GM23338 (cell line): ENCODE measurements at regions not wholly inside any gene's neighbourhood (a gene's known extent, or its start where the extent isn't known, plus 50 kb on each side); places are given as distances from the start of the nearest gene placed in this dataset.

Source experiments
- ATAC-seq: fragments of 200-7000 bp; cut with Tn5 transposase; 3 replicates; pipeline ENCODE4 v1.9.1; 2020
- DNase-seq: peaks from one replicate; pipeline ENCODE4 v3.0.0-alpha.2; 2015; ENCODE audit warnings: low spot score
- H2AFZ ChIP-seq: fragments of 200-600 bp; sonication (generic); 2 replicates; pipeline ENCODE4 v1.8.0; 2016; ENCODE audit warnings: antibody characterized with exemption, mild to moderate bottlenecking, moderate library complexity
- H3F3A ChIP-seq: fragments of 200-600 bp; sonication (generic); replicated peaks from 2 replicates; pipeline ENCODE4 v1.8.0; 2017; ENCODE audit warnings: antibody characterized with exemption, mixed run types, low read depth
- H3K27ac ChIP-seq: fragments of 200-600 bp; sonication (generic); 2 replicates; pipeline ENCODE4 v1.6.1; 2016; ENCODE audit warnings: low read depth
- H3K27me3 ChIP-seq: fragments of 200-600 bp; sonication (generic); 2 replicates; pipeline ENCODE4 v1.8.0; 2016; ENCODE audit warnings: mild to moderate bottlenecking, mixed run types, moderate library complexity; ENCODE audit not compliant: insufficient read depth
- H3K36me3 ChIP-seq: fragments of 200-600 bp; sonication (generic); 2 replicates; pipeline ENCODE4 v1.8.0; 2016; ENCODE audit warnings: mild to moderate bottlenecking; ENCODE audit not compliant: insufficient read depth
- H3K4me1 ChIP-seq: fragments of 200-600 bp; sonication (generic); 2 replicates; pipeline ENCODE4 v1.8.0; 2016; ENCODE audit warnings: mild to moderate bottlenecking, moderate library complexity; ENCODE audit not compliant: insufficient read depth
- H3K4me2 ChIP-seq: fragments of 200-600 bp; sonication (generic); 2 replicates; pipeline ENCODE4 v1.7.1; 2017; ENCODE audit warnings: mixed run types
- H3K4me3 ChIP-seq: fragments of 200-600 bp; sonication (generic); 2 replicates; pipeline ENCODE4 v1.6.1; 2016; ENCODE audit warnings: mixed run types
- H3K79me2 ChIP-seq: fragments of 200-600 bp; sonication (generic); replicated peaks from 2 replicates; pipeline ENCODE4 v1.8.0; 2017; ENCODE audit warnings: mild to moderate bottlenecking; ENCODE audit not compliant: insufficient read depth
- H3K9me2 ChIP-seq: fragments of 200-600 bp; sonication (generic); 2 replicates; pipeline ENCODE4 v1.8.0; 2017; ENCODE audit not compliant: insufficient read depth
- H4K20me1 ChIP-seq: fragments of 200-600 bp; sonication (generic); replicated peaks from 2 replicates; pipeline ENCODE4 v1.8.0; 2017; ENCODE audit warnings: mild to moderate bottlenecking; ENCODE audit not compliant: insufficient read depth
- H3K27ac Mint-ChIP-seq: 2 replicates; pipeline ENCODE4 v1.8.0; 2020; ENCODE audit warnings: inconsistent platforms, mild to moderate bottlenecking, moderate library complexity, mixed read lengths
- H3K27me3 Mint-ChIP-seq: 3 replicates; pipeline ENCODE4 v1.8.0; 2022; ENCODE audit warnings: low read depth, mild to moderate bottlenecking, moderate library complexity, mixed read lengths, inconsistent platforms; ENCODE audit not compliant: insufficient read depth, poor library complexity
- H3K36me3 Mint-ChIP-seq: 3 replicates; pipeline ENCODE4 v1.8.0; 2021; ENCODE audit warnings: low read depth, mild to moderate bottlenecking, inconsistent platforms, moderate library complexity, mixed read lengths
- H3K4me1 Mint-ChIP-seq: 3 replicates; pipeline ENCODE4 v1.8.0; 2020; ENCODE audit warnings: mild to moderate bottlenecking, inconsistent platforms, mixed read lengths
- H3K4me3 Mint-ChIP-seq: 3 replicates; pipeline ENCODE4 v1.8.0; 2021; ENCODE audit warnings: moderate library complexity, mild to moderate bottlenecking, inconsistent platforms, mixed read lengths
- H3K9me3 Mint-ChIP-seq: 3 replicates; pipeline ENCODE4 v1.8.0; 2020; ENCODE audit warnings: moderate library complexity, mild to moderate bottlenecking, inconsistent platforms, mixed read lengths
- CREB1 ChIP-seq: fragments of 250-450 bp; sonication (Bioruptor Pico); IDR thresholded peaks from 2 replicates; pipeline ENCODE4 v1.5.0; 2020; ENCODE audit warnings: low read depth, mild to moderate bottlenecking, moderate library complexity
- CTCF ChIP-seq, 2 experiments: fragments of 200-600 bp in 1 of 2; sonication (generic) in 1 of 2; conservative IDR thresholded peaks; 2 replicates each; pipeline versions ENCODE4 v1.5.1 to v1.6.1; 2016 to 2017; ENCODE audit warnings: antibody characterized with exemption in 2 of 2, low read depth in 2 of 2, mild to moderate bottlenecking in 2 of 2, moderate library complexity in 1 of 2
- EZH2 ChIP-seq: fragments of 200-600 bp; sonication (generic); IDR thresholded peaks from one replicate; pipeline ENCODE4 v1.8.0; 2017; ENCODE audit warnings: antibody characterized with exemption, mild to moderate bottlenecking, low read depth; ENCODE audit not compliant: unreplicated experiment
- JUNB ChIP-seq: IDR thresholded peaks from one replicate; pipeline ENCODE4 v1.6.1; 2016; ENCODE audit warnings: antibody characterized with exemption; ENCODE audit not compliant: unreplicated experiment
- NANOG ChIP-seq: IDR thresholded peaks from 2 replicates; pipeline ENCODE4 v1.6.1; 2016; ENCODE audit warnings: antibody characterized with exemption, borderline replicate concordance
- POLR2AphosphoS5 ChIP-seq: IDR thresholded peaks from 2 replicates; pipeline ENCODE4 v1.6.1; 2016; ENCODE audit warnings: antibody characterized with exemption, low read depth
- ZNF114 ChIP-seq: fragments of 250-450 bp; sonication (Bioruptor Pico); IDR thresholded peaks from 2 replicates; pipeline ENCODE4 v1.5.0; 2020; ENCODE audit warnings: mild to moderate bottlenecking, moderate library complexity
- ZNF331 ChIP-seq: fragments of 250-450 bp; sonication (Bioruptor Pico); IDR thresholded peaks from 2 replicates; pipeline ENCODE4 v1.5.0; 2020; ENCODE audit warnings: low read depth, mild to moderate bottlenecking, moderate library complexity
- ZNF462 ChIP-seq: fragments of 250-450 bp; sonication (Bioruptor Pico); IDR thresholded peaks from 2 replicates; pipeline ENCODE4 v1.5.0; 2020; ENCODE audit warnings: mild to moderate bottlenecking, moderate library complexity
- TF ChIP-seq, protein P1 (sequence below): IDR thresholded peaks from one replicate; pipeline ENCODE4 v1.6.1; 2018; ENCODE audit warnings: antibody characterized with exemption; ENCODE audit not compliant: unreplicated experiment

- H3K4me3 Mint-ChIP-seq: no peak overlapping the region
- Histone ChIP-seq H3K4me1 (no peaks in the 10 kb centered on the region), H3K36me3 (no peaks in the 10 kb centered on the region), H3K4me3 (no peak overlapping the region), H3F3A (no peaks in the 10 kb centered on the region), H3K9me2 (no peaks in the 10 kb centered on the region), H2AFZ (no peak overlapping the region), H3K27ac (no peak overlapping the region), H4K20me1 (no peaks in the 10 kb centered on the region), H3K27me3 (no peaks in the 10 kb centered on the region), H3K4me2 (no peak overlapping the region), H3K79me2 (no peaks in the 10 kb centered on the region)
- H3K9me3 Mint-ChIP-seq: no peaks in the 10 kb centered on the region; the same call in 2 of the 3 replicates
- TF ChIP-seq POLR2AphosphoS5: no peak
- TF ChIP-seq CREB1 (CRISPR knock-in tag): no peak
- peak in 1 of 2 experiments; percentile 43; a peak in 2 of 4 replicates for TF ChIP-seq CTCF (conservative IDR thresholded peaks at IDR 0.05; ENCODE audit: low read depth in 2 of 2)
- ATAC-seq (no peak), DNase-seq (no peak)
- peaks cover 2% of the 10 kb centered on the region for H3K27me3 Mint-ChIP-seq
- no peaks in the 10 kb centered on the region for H3K36me3 Mint-ChIP-seq
- no peak overlapping the region for H3K27ac Mint-ChIP-seq
- no peaks in the 10 kb centered on the region for H3K4me1 Mint-ChIP-seq
These were observed 113.8 kb upstream of the KCNMB2 start for GRCh38 chr3:178422406-178422805.

- H3K27me3 Mint-ChIP-seq: peaks cover 5% of the 10 kb centered on the region
- Histone ChIP-seq H3K79me2 (no peaks in the 10 kb centered on the region), H3K4me2 (no peak overlapping the region), H3K27me3 (no peaks in the 10 kb centered on the region), H2AFZ (no peak overlapping the region), H3K9me2 (no peaks in the 10 kb centered on the region), H3K4me3 (no peak overlapping the region), H3F3A (no peaks in the 10 kb centered on the region), H3K27ac (no peak overlapping the region), H4K20me1 (no peaks in the 10 kb centered on the region), H3K4me1 (no peaks in the 10 kb centered on the region), H3K36me3 (no peaks in the 10 kb centered on the region)
- no peak overlapping the region for H3K27ac Mint-ChIP-seq
- ATAC-seq (no peak), DNase-seq (no peak)
- H3K9me3 Mint-ChIP-seq: no peaks in the 10 kb centered on the region; the same call in 2 of the 3 replicates
- H3K4me3 Mint-ChIP-seq: no peak overlapping the region
- no peaks in the 10 kb centered on the region for H3K4me1 Mint-ChIP-seq
- H3K36me3 Mint-ChIP-seq: no peaks in the 10 kb centered on the region
- TF ChIP-seq JUNB: no peak
- no peak for TF ChIP-seq POLR2AphosphoS5
- TF ChIP-seq EZH2: no peak
- TF ChIP-seq, protein P1, sequence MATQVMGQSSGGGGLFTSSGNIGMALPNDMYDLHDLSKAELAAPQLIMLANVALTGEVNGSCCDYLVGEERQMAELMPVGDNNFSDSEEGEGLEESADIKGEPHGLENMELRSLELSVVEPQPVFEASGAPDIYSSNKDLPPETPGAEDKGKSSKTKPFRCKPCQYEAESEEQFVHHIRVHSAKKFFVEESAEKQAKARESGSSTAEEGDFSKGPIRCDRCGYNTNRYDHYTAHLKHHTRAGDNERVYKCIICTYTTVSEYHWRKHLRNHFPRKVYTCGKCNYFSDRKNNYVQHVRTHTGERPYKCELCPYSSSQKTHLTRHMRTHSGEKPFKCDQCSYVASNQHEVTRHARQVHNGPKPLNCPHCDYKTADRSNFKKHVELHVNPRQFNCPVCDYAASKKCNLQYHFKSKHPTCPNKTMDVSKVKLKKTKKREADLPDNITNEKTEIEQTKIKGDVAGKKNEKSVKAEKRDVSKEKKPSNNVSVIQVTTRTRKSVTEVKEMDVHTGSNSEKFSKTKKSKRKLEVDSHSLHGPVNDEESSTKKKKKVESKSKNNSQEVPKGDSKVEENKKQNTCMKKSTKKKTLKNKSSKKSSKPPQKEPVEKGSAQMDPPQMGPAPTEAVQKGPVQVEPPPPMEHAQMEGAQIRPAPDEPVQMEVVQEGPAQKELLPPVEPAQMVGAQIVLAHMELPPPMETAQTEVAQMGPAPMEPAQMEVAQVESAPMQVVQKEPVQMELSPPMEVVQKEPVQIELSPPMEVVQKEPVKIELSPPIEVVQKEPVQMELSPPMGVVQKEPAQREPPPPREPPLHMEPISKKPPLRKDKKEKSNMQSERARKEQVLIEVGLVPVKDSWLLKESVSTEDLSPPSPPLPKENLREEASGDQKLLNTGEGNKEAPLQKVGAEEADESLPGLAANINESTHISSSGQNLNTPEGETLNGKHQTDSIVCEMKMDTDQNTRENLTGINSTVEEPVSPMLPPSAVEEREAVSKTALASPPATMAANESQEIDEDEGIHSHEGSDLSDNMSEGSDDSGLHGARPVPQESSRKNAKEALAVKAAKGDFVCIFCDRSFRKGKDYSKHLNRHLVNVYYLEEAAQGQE: no peak
- no peak for TF ChIP-seq NANOG
- no peak for TF ChIP-seq CREB1 (CRISPR knock-in tag)
- TF ChIP-seq ZNF114 (CRISPR knock-in tag): no peak
- no peak for TF ChIP-seq ZNF462 (CRISPR knock-in tag)
- no peak for TF ChIP-seq ZNF331 (CRISPR knock-in tag)
These were observed 108.2 kb upstream of the KCNMB2 start for GRCh38 chr3:178428037-178428436.
